Osteoblast (primary cell): ENCODE measurements at regions not wholly inside any gene's neighbourhood (a gene's known extent, or its start where the extent isn't known, plus 50 kb on each side); places are given as distances from the start of the nearest gene placed in this dataset.

Source experiments
- DNase-seq: peaks from one replicate; pipeline ENCODE4 v3.0.0; 2011; ENCODE audit warnings: low spot score, mixed read lengths; ENCODE audit not compliant: insufficient read length; ENCODE audit errors: missing footprints
- H2AFZ ChIP-seq: 2 replicates; pipeline ENCODE4 v1.6.0; 2011; ENCODE audit warnings: mild to moderate bottlenecking, low read length
- H3K27ac ChIP-seq: 2 replicates; pipeline ENCODE4 v1.5.1; 2011; ENCODE audit warnings: mild to moderate bottlenecking, low read depth, low read length, moderate library complexity
- H3K27me3 ChIP-seq: 2 replicates; pipeline ENCODE4 v1.6.0; 2012; ENCODE audit warnings: mild to moderate bottlenecking, control low read depth, inconsistent platforms, low read length, moderate library complexity; ENCODE audit not compliant: insufficient read depth
- H3K36me3 ChIP-seq: 2 replicates; pipeline ENCODE4 v1.5.1; 2011; ENCODE audit warnings: mild to moderate bottlenecking, low read length, control low read depth, moderate library complexity; ENCODE audit not compliant: insufficient read depth
- H3K4me1 ChIP-seq: 2 replicates; pipeline ENCODE4 v1.5.1; 2011; ENCODE audit warnings: mild to moderate bottlenecking, low read length, control low read depth, moderate library complexity; ENCODE audit not compliant: insufficient read depth
- H3K4me2 ChIP-seq: 2 replicates; pipeline ENCODE4 v1.6.0; 2011; ENCODE audit warnings: mild to moderate bottlenecking, low read length; ENCODE audit not compliant: insufficient read depth
- H3K4me3 ChIP-seq: fragments of 200-600 bp; sonication (generic); 3 replicates; pipeline ENCODE4 v1.5.1; 2012; ENCODE audit warnings: mild to moderate bottlenecking, low read length, inconsistent platforms; ENCODE audit not compliant: insufficient read depth
- H3K79me2 ChIP-seq: 2 replicates; pipeline ENCODE4 v1.6.0; 2012; ENCODE audit warnings: mild to moderate bottlenecking, low read length, control low read depth, inconsistent platforms; ENCODE audit not compliant: insufficient read depth
- H3K9me3 ChIP-seq: 2 replicates; pipeline ENCODE4 v1.5.1; 2011; ENCODE audit warnings: low read depth, low read length, control low read depth
- H4K20me1 ChIP-seq: 2 replicates; pipeline ENCODE4 v1.6.0; 2012; ENCODE audit warnings: mild to moderate bottlenecking, low read length, control low read depth; ENCODE audit not compliant: insufficient read depth
- CTCF ChIP-seq: IDR thresholded peaks from 2 replicates; pipeline ENCODE4 v1.5.1; 2011; ENCODE audit warnings: mild to moderate bottlenecking, low read depth, low read length, moderate library complexity; ENCODE audit errors: extremely low read depth

GRCh38 chr10:29962166-29962850 lies 97.1 kb downstream of the JCAD start:
- Histone ChIP-seq H3K79me2 (no peaks in the 10 kb centered on the region), H2AFZ (no peak overlapping the region), H3K27ac (no peak overlapping the region), H3K9me3 (no peaks in the 10 kb centered on the region), H3K4me3 (no peak overlapping the region), H3K4me2 (no peak overlapping the region), H3K27me3 (peaks cover 15% of the 10 kb centered on the region), H4K20me1 (no peaks in the 10 kb centered on the region), H3K36me3 (no peaks in the 10 kb centered on the region), H3K4me1 (peaks cover 12% of the 10 kb centered on the region)
- DNase-seq, result no peak
- no peak for TF ChIP-seq CTCF

GRCh38 chr10:29961351-29961750 lies 98.0 kb downstream of the JCAD start:
- no peaks in the 10 kb centered on the region for H3K79me2 ChIP-seq

GRCh38 chr10:29960261-29960660 lies 99.1 kb downstream of the JCAD start:
- peaks cover 15% of the 10 kb centered on the region for H3K27me3 ChIP-seq
- no peaks in the 10 kb centered on the region for H3K9me3 ChIP-seq
- DNase-seq, result no peak
- no peak overlapping the region for H3K27ac ChIP-seq
- H3K79me2 ChIP-seq, result no peaks in the 10 kb centered on the region
- no peak for TF ChIP-seq CTCF
- H3K4me3 ChIP-seq, result no peak overlapping the region
- no peaks in the 10 kb centered on the region for H3K36me3 ChIP-seq
- no peak overlapping the region for H3K4me2 ChIP-seq
- H3K4me1 ChIP-seq, result peaks cover 15% of the 10 kb centered on the region
- no peaks in the 10 kb centered on the region for H4K20me1 ChIP-seq
- H2AFZ ChIP-seq, result no peak overlapping the region

More at GRCh38 chr10:29961351-29961750, 98.0 kb downstream of the JCAD start:
- Histone ChIP-seq H2AFZ (no peak overlapping the region), H3K4me3 (no peak overlapping the region), H3K27ac (no peak overlapping the region), H3K36me3 (no peaks in the 10 kb centered on the region), H3K9me3 (no peaks in the 10 kb centered on the region), H3K27me3 (peaks cover 15% of the 10 kb centered on the region), H3K4me2 (no peak overlapping the region), H3K4me1 (peaks cover 13% of the 10 kb centered on the region), H4K20me1 (no peaks in the 10 kb centered on the region)
- no peak for DNase-seq
- TF ChIP-seq CTCF, result no peak

- Histone ChIP-seq H2AFZ (no peak overlapping the region), H3K27ac (no peak overlapping the region), H3K4me1 (peaks cover 16% of the 10 kb centered on the region), H3K36me3 (no peaks in the 10 kb centered on the region), H4K20me1 (no peaks in the 10 kb centered on the region), H3K9me3 (no peaks in the 10 kb centered on the region), H3K79me2 (no peaks in the 10 kb centered on the region), H3K4me2 (no peak overlapping the region), H3K27me3 (peaks cover 15% of the 10 kb centered on the region), H3K4me3 (no peak overlapping the region)
- DNase-seq, result no peak
- no peak for TF ChIP-seq CTCF
These were observed 99.8 kb downstream of the JCAD start for GRCh38 chr10:29959586-29959985.
